WTC11 (cell line): ENCODE measurements at regions not wholly inside any gene's neighbourhood (a gene's known extent, or its start where the extent isn't known, plus 50 kb on each side); places are given as distances from the start of the nearest gene placed in this dataset.
A peak's percentile ranks its signal among the peaks of the same experiment; 100 is the strongest.

ENCODE experiments used
- ATAC-seq: fragments of 200-7000 bp; cut with Tn5 transposase; 2 replicates; pipeline ENCODE4 v1.10.0; 2021; ENCODE audit warnings: mild to moderate bottlenecking, moderate library complexity
- CTCF ChIA-PET: fragments of 300-600 bp; sonication (Branson Sonifier 250); formaldehyde crosslinking; loops from one replicate; lab custom pipeline; 2021; ENCODE audit warnings: antibody characterized with exemption; lab: Charles Lee
- POLR2A ChIA-PET: fragments of 350-600 bp; sonication (Branson Sonifier 250); formaldehyde crosslinking; loops from one replicate; lab custom pipeline; 2021; ENCODE audit warnings: antibody characterized with exemption; lab: Charles Lee
- DNase-seq: peaks from one replicate; pipeline ENCODE4 v3.0.0; 2021; ENCODE audit warnings: low spot score
- H3K27ac Mint-ChIP-seq: 2 replicates; pipeline ENCODE4 v1.8.0; 2021; ENCODE audit warnings: mixed read lengths
- H3K27me3 Mint-ChIP-seq: 2 replicates; pipeline ENCODE4 v1.8.0; 2021; ENCODE audit warnings: low read depth, mild to moderate bottlenecking, moderate library complexity, mixed read lengths
- H3K36me3 Mint-ChIP-seq: 2 replicates; pipeline ENCODE4 v1.8.0; 2021; ENCODE audit warnings: mixed read lengths
- H3K4me1 Mint-ChIP-seq: 2 replicates; pipeline ENCODE4 v1.8.0; 2022; ENCODE audit warnings: mixed read lengths
- H3K4me3 Mint-ChIP-seq: 2 replicates; pipeline ENCODE4 v1.8.0; 2021; ENCODE audit warnings: mild to moderate bottlenecking, moderate library complexity, mixed read lengths
- H3K9me3 Mint-ChIP-seq: 2 replicates; pipeline ENCODE4 v1.8.0; 2021; ENCODE audit warnings: mixed read lengths
- AR ChIP-seq: fragments of 250-450 bp; sonication (Bioruptor Pico); IDR thresholded peaks from 2 replicates; pipeline ENCODE4 v1.9.0; 2021; ENCODE audit warnings: mild to moderate bottlenecking
- ARID4B ChIP-seq: sonication (generic); formaldehyde crosslinking; IDR thresholded peaks from 2 replicates; pipeline ENCODE4 v1.8.0; 2023; ENCODE audit warnings: missing genetic modification reagents, mild to moderate bottlenecking, borderline replicate concordance
- CREB1 ChIP-seq: sonication (generic); formaldehyde crosslinking; IDR thresholded peaks from 2 replicates; pipeline ENCODE4 v1.8.0; 2023; ENCODE audit warnings: mild to moderate bottlenecking, missing genetic modification reagents
- E2F4 ChIP-seq: sonication (generic); formaldehyde crosslinking; IDR thresholded peaks from 2 replicates; pipeline ENCODE4 v1.8.1; 2022; ENCODE audit warnings: low read depth, mild to moderate bottlenecking, moderate library complexity, missing genetic modification reagents, borderline replicate concordance
- ELF4 ChIP-seq: sonication (generic); formaldehyde crosslinking; IDR thresholded peaks from 2 replicates; pipeline ENCODE4 v1.8.1; 2022; ENCODE audit warnings: low read depth, mild to moderate bottlenecking, moderate library complexity, missing genetic modification reagents
- ETV6 ChIP-seq: sonication (generic); formaldehyde crosslinking; IDR thresholded peaks from 2 replicates; pipeline ENCODE4 v1.8.1; 2022; ENCODE audit warnings: mild to moderate bottlenecking, missing genetic modification reagents
- FOXJ3 ChIP-seq: sonication (generic); formaldehyde crosslinking; IDR thresholded peaks from 2 replicates; pipeline ENCODE4 v1.9.0; 2021; ENCODE audit warnings: missing genetic modification reagents, mild to moderate bottlenecking, borderline replicate concordance
- IRF1 ChIP-seq: sonication (generic); formaldehyde crosslinking; IDR thresholded peaks from 2 replicates; pipeline ENCODE4 v1.8.0; 2023; ENCODE audit warnings: missing genetic modification reagents
- KAT7 ChIP-seq: sonication (generic); formaldehyde crosslinking; IDR thresholded peaks from 2 replicates; pipeline ENCODE4 v1.8.1; 2023; ENCODE audit warnings: missing genetic modification reagents, mild to moderate bottlenecking, borderline replicate concordance
- MXD4 ChIP-seq: fragments of 250-450 bp; sonication (Bioruptor Pico); IDR thresholded peaks from 2 replicates; pipeline ENCODE4 v1.8.0; 2021; ENCODE audit warnings: mild to moderate bottlenecking, moderate library complexity, borderline replicate concordance
- PRDM15 ChIP-seq: sonication (generic); formaldehyde crosslinking; IDR thresholded peaks from 2 replicates; pipeline ENCODE4 v1.8.0; 2022; ENCODE audit warnings: missing genetic modification reagents
- SP1 ChIP-seq: sonication (generic); formaldehyde crosslinking; conservative IDR thresholded peaks from 2 replicates; pipeline ENCODE4 v1.8.1; 2022; ENCODE audit warnings: missing genetic modification reagents
- TCF7 ChIP-seq: sonication (generic); formaldehyde crosslinking; IDR thresholded peaks from 2 replicates; pipeline ENCODE4 v1.8.0; 2022; ENCODE audit warnings: mild to moderate bottlenecking, low read depth, missing genetic modification reagents, moderate library complexity
- TP53 ChIP-seq: sonication (generic); formaldehyde crosslinking; IDR thresholded peaks from 2 replicates; pipeline ENCODE4 v1.8.1; 2023; ENCODE audit warnings: mild to moderate bottlenecking, missing genetic modification reagents
- ZNF263 ChIP-seq: sonication (generic); formaldehyde crosslinking; IDR thresholded peaks from 2 replicates; pipeline ENCODE4 v1.8.1; 2022; ENCODE audit warnings: low read depth, mild to moderate bottlenecking, moderate library complexity, missing genetic modification reagents
- ZNF425 ChIP-seq: fragments of 250-450 bp; sonication (Bioruptor Pico); conservative IDR thresholded peaks from 2 replicates; pipeline ENCODE4 v1.9.0; 2021; ENCODE audit warnings: mild to moderate bottlenecking

- ATAC-seq (no peak), DNase-seq (no peak)
- Mint-ChIP-seq H3K36me3 (no peaks in the 10 kb centered on the region), H3K27ac (peak overlapping the region; percentile 31; the same call in 1 of the 2 replicates), H3K9me3 (no peaks in the 10 kb centered on the region), H3K4me1 (peaks cover 12% of the 10 kb centered on the region), H3K27me3 (no peaks in the 10 kb centered on the region; the same call in 1 of the 2 replicates), H3K4me3 (no peak overlapping the region)
- ChIA-PET POLR2A (interaction anchor here (0.6 kb wide), 1 partner anchor 9 kb away, joined by 4 read pairs; no protein-coding TSS in a partner anchor), CTCF (no interaction called here)
- TF ChIP-seq KAT7 (CRISPR knock-in tag) (no peak), MXD4 (CRISPR knock-in tag) (no peak), SP1 (CRISPR knock-in tag) (no peak), CREB1 (no peak), ZNF425 (CRISPR knock-in tag) (no peak), IRF1 (CRISPR knock-in tag) (no peak), FOXJ3 (CRISPR knock-in tag) (no peak), ARID4B (CRISPR knock-in tag) (no peak), E2F4 (no peak), ETV6 (CRISPR knock-in tag) (no peak), ZNF263 (CRISPR knock-in tag) (no peak)
- TF ChIP-seq, all 79 proteins: peak for 0
Observed at GRCh38 chr10:21135023-21135931, 238.2 kb upstream of the NEBL start.

- DNase-seq = no peak
- H3K36me3 Mint-ChIP-seq = no peaks in the 10 kb centered on the region
- H3K27ac Mint-ChIP-seq = no peak overlapping the region; the same call in 1 of the 2 replicates
- peaks cover 18% of the 10 kb centered on the region for H3K4me1 Mint-ChIP-seq
- ChIA-PET POLR2A (no interaction called here), CTCF (no interaction called here)
- H3K9me3 Mint-ChIP-seq = no peaks in the 10 kb centered on the region
- ATAC-seq = no peak
- no peaks in the 10 kb centered on the region; the same call in 1 of the 2 replicates for H3K27me3 Mint-ChIP-seq
- H3K4me3 Mint-ChIP-seq = no peak overlapping the region
- TF ChIP-seq IRF1 (CRISPR knock-in tag) (no peak), AR (CRISPR knock-in tag) (no peak), TCF7 (CRISPR knock-in tag) (no peak), TP53 (CRISPR knock-in tag) (no peak), FOXJ3 (CRISPR knock-in tag) (no peak), ELF4 (CRISPR knock-in tag) (no peak), PRDM15 (CRISPR knock-in tag) (no peak)
Observed at GRCh38 chr10:21134645-21135022, 237.5 kb upstream of the NEBL start.
